PC-3 (cell line): ENCODE measurements at regions not wholly inside any gene's neighbourhood (a gene's known extent, or its start where the extent isn't known, plus 50 kb on each side); places are given as distances from the start of the nearest gene placed in this dataset.

ENCODE experiments used
- CTCF ChIP-seq: fragments of 300-600 bp; sonication (generic); conservative IDR thresholded peaks from 2 replicates; pipeline ENCODE4 v1.5.1; 2017; ENCODE audit warnings: antibody characterized with exemption, low read depth, mild to moderate bottlenecking, low read length
- EZH2phosphoT487 ChIP-seq: fragments of 300-600 bp; sonication (generic); IDR thresholded peaks from 2 replicates; pipeline ENCODE4 v1.6.1; 2018; ENCODE audit warnings: mild to moderate bottlenecking, antibody characterized with exemption, low read length, borderline replicate concordance

- TF ChIP-seq CTCF (no peak), EZH2phosphoT487 (no peak)
These were observed 55.8 kb upstream of the TMEM18 start for GRCh38 chr2:733001-733400.
